ENCODE measurements at regions not wholly inside any gene's neighbourhood (a gene's known extent, or its start where the extent isn't known, plus 50 kb on each side); places are given as distances from the start of the nearest gene placed in this dataset.

DNA sequence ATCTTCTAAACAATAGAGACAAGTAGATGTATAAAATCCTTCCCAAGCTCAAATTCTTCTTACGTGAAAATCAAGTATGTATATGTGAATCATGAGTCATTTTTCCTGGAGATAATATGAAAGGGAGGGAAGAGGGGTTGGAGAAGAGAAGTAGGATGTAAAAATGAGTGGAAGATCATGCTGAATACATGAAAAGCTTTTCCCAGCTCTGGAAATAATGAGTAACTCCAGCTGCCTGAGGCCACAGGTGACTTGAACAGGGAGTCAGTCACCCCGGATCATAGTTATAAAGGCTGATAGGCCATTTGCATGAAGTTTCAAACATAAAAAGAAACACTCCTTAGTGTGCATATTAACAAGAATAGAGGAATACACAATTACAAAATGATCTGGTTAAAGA is 486.7 kb downstream of the EFNA5 start:
- Histone ChIP-seq H3K36me3 (no peaks in the 10 kb centered on the region), H3K27ac (no peak overlapping the region), H3K27me3 (replicated peaks; ENCODE audit: insufficient read depth) (no peaks in the 10 kb centered on the region), H3K4me3 (no peak overlapping the region), H3K9me3 (no peaks in the 10 kb centered on the region), H3K4me1 (replicated peaks) (no peaks in the 10 kb centered on the region)
- intact Hi-C loops (cut with DNase I): no loop called here
- 85% methylated on average over 2 of the region's 2 CpGs for WGBS
- TF ChIP-seq POLR2A (IDR thresholded peaks at IDR 0.05): no peak
- TF ChIP-seq, protein P1, sequence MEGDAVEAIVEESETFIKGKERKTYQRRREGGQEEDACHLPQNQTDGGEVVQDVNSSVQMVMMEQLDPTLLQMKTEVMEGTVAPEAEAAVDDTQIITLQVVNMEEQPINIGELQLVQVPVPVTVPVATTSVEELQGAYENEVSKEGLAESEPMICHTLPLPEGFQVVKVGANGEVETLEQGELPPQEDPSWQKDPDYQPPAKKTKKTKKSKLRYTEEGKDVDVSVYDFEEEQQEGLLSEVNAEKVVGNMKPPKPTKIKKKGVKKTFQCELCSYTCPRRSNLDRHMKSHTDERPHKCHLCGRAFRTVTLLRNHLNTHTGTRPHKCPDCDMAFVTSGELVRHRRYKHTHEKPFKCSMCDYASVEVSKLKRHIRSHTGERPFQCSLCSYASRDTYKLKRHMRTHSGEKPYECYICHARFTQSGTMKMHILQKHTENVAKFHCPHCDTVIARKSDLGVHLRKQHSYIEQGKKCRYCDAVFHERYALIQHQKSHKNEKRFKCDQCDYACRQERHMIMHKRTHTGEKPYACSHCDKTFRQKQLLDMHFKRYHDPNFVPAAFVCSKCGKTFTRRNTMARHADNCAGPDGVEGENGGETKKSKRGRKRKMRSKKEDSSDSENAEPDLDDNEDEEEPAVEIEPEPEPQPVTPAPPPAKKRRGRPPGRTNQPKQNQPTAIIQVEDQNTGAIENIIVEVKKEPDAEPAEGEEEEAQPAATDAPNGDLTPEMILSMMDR (IDR thresholded peaks at IDR 0.05): no peak
- no peak for TF ChIP-seq POLR2AphosphoS5 (IDR thresholded peaks at IDR 0.05)
- no peak for DNase-seq (ENCODE audit: low spot score)

DNA sequence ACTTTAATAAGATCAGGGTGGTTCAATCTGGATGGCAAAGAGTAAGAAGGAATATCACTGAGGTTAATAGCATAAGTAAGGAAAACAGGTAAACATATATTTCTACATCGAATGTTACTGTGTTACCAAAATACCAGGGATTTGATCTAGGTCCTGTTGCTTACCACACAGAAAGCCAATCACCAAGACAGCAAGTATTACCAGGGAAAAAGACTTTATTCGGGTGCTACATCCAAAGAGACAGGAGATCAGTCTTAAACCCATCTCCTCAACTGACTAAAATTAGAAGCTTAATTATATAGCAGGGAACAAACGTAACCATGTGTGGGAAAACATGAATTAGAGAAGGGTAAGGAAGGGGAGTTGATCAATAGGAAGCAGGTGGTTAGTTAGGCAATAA is 500.1 kb downstream of the EFNA5 start:
- intact Hi-C loops (cut with DNase I): no loop called here
- TF ChIP-seq POLR2A (IDR thresholded peaks at IDR 0.05): no peak
- TF ChIP-seq POLR2AphosphoS5 (IDR thresholded peaks at IDR 0.05): no peak
- TF ChIP-seq, protein P1 (IDR thresholded peaks at IDR 0.05): no peak
- no peaks in the 10 kb centered on the region for H3K36me3 ChIP-seq
- DNase-seq (ENCODE audit: low spot score): no peak
- H3K4me3 ChIP-seq: no peak overlapping the region
- no peaks in the 10 kb centered on the region for H3K27me3 ChIP-seq (replicated peaks; ENCODE audit: insufficient read depth)
- H3K27ac ChIP-seq: no peak overlapping the region
- no peaks in the 10 kb centered on the region for H3K9me3 ChIP-seq
- WGBS: 92% methylated on average over 3 of the region's 3 CpGs
- no peaks in the 10 kb centered on the region for H3K4me1 ChIP-seq (replicated peaks)

DNA sequence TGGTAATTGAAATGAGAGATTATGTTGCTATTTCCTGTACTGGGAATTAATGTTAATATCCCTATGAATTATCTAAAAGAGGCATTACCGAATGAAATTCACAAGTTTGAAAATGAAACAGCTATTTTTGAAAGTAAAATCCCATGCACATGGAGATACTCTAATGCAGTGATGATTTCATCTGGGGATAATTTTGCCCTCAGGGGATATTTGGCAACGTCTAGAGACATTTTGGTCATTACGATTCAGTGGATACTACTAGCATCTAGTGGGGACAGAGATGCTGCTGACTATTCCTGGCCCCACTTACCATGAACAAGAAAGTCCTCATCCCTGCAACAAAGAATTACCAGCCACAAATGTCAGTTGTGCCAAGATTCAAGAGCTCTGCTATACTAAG is 500.9 kb downstream of the EFNA5 start:
- 86% methylated on average over 3 of the region's 3 CpGs for WGBS
- Histone ChIP-seq H3K9me3 (no peaks in the 10 kb centered on the region), H3K4me3 (no peak overlapping the region), H3K27me3 (replicated peaks; ENCODE audit: insufficient read depth) (no peaks in the 10 kb centered on the region), H3K27ac (no peak overlapping the region), H3K36me3 (no peaks in the 10 kb centered on the region), H3K4me1 (replicated peaks) (no peaks in the 10 kb centered on the region)
- TF ChIP-seq, protein P1 (IDR thresholded peaks at IDR 0.05): no peak
- TF ChIP-seq POLR2A (IDR thresholded peaks at IDR 0.05) (no peak), POLR2AphosphoS5 (IDR thresholded peaks at IDR 0.05) (no peak)
- no peak for DNase-seq (ENCODE audit: low spot score)
- intact Hi-C loops (cut with DNase I): no loop called here

DNA sequence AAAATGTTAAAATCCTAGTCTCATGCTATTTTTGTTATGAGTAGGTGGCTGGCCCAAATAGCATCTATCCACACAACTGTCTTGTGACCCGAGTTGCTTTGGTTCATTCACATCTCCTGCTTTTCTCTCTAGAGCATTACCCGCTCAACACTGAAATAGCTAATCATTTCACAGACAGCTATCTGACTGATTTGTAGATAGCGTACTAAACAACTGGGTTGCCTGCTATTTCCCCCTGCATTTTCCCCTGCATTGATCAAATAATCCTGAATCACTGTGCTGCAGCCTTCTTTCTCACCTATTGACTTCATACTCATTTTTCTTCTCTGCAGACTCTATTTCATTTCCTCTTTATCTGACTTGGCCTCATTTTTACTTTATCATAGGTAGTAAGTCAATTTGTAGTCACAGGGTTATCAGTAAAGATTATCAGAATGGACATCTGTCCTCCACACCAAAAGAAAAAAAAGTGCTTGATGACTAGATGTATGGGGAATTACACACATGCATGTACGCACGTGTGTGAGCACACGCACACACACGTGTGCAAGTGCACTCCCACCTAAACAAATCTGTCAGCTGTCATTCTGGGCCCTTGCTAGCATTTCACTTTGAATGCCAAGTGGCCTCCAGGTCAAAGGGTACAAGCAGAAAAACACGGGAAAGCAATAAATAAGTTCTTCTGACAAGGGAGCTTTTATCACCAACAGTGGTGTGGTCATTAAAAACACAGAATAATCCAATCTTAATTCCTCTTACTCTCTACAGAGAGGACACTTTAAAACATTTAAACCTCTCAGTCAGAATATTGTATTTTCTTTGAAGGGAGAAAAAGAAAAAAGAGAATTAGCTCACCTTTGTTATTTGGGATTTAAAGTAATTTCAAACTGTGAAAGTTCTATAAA is 501.6 kb downstream of the EFNA5 start:
- H3K4me1 ChIP-seq (replicated peaks): no peaks in the 10 kb centered on the region

More for the DNA sequence above, 501.6 kb downstream of the EFNA5 start:
- no peak overlapping the region for H3K27ac ChIP-seq
- H3K9me3 ChIP-seq: no peaks in the 10 kb centered on the region
- no peak overlapping the region for H3K4me3 ChIP-seq
- DNase-seq (ENCODE audit: low spot score): no peak
- WGBS: 87% methylated on average over 8 of the region's 8 CpGs
- no peaks in the 10 kb centered on the region for H3K36me3 ChIP-seq
- intact Hi-C loops (cut with DNase I): no loop called here
- TF ChIP-seq POLR2AphosphoS5 (IDR thresholded peaks at IDR 0.05) (no peak), POLR2A (IDR thresholded peaks at IDR 0.05) (no peak)
- TF ChIP-seq, protein P1 (IDR thresholded peaks at IDR 0.05): no peak
- H3K27me3 ChIP-seq (replicated peaks; ENCODE audit: insufficient read depth): no peaks in the 10 kb centered on the region
